ENCODE measurements at regions not wholly inside any gene's neighbourhood (a gene's known extent, or its start where the extent isn't known, plus 50 kb on each side); places are given as distances from the start of the nearest gene placed in this dataset.
A peak's percentile ranks its signal among the peaks of the same experiment; 100 is the strongest.

- peak; percentile 68 for TF ChIP-seq CTCF (IDR thresholded peaks at IDR 0.05; ENCODE audit: low read depth, low read length)
- no peak for TF ChIP-seq EZH2phosphoT487 (IDR thresholded peaks at IDR 0.05; ENCODE audit: low read depth)
Measured at GRCh38 chr7:65722361-65722792, 150.5 kb upstream of the VKORC1L1 start.

All from OCI-LY3 (cell line).